Tibial nerve (tissue), 4 donors: ENCODE measurements at regions not wholly inside any gene's neighbourhood (a gene's known extent, or its start where the extent isn't known, plus 50 kb on each side); places are given as distances from the start of the nearest gene placed in this dataset.

Experiments used
- DNase-seq, 2 donors: peaks; one replicate each; pipeline ENCODE4 v3.0.0-alpha.2; 2019; ENCODE audit warnings: low spot score in 2 of 2
- H3K27ac ChIP-seq, 4 donors: fragments of 200-600 bp; sonication (generic) in 3 of 4; one replicate each; pipeline ENCODE4 v1.5.1; 2017 to 2019; ENCODE audit warnings: mild to moderate bottlenecking in 1 of 4
- H3K27me3 ChIP-seq, 2 donors: fragments of 200-600 bp; sonication (generic) in 1 of 2; one replicate each; pipeline versions ENCODE4 v1.5.1 to v1.6.0; 2017 to 2019
- H3K36me3 ChIP-seq, 3 donors: fragments of 200-600 bp; sonication (generic); one replicate each; pipeline ENCODE4 v1.5.1; 2018 to 2019
- H3K4me1 ChIP-seq, 4 donors: fragments of 200-600 bp; sonication (generic) in 3 of 4; one replicate each; pipeline ENCODE4 v1.5.1; 2017 to 2019
- H3K4me3 ChIP-seq, 4 donors: fragments of 200-600 bp; sonication (generic) in 3 of 4; one replicate each; pipeline ENCODE4 v1.5.1; 2017 to 2019; ENCODE audit warnings: mild to moderate bottlenecking in 1 of 4, moderate library complexity in 1 of 4
- H3K9me3 ChIP-seq, 4 donors: fragments of 200-600 bp; sonication (generic) in 3 of 4; one replicate each; pipeline ENCODE4 v1.5.1; 2017 to 2019
- CTCF ChIP-seq, 5 experiments: fragments of 200-600 bp in 3 of 5; fragments of 450-650 bp in 2 of 5; sonication (generic) in 3 of 5; IDR thresholded peaks; one replicate each; pipeline ENCODE4 v1.5.1; 2016 to 2019; ENCODE audit warnings: antibody characterized with exemption in 5 of 5, mild to moderate bottlenecking in 3 of 5, moderate library complexity in 2 of 5
- EP300 ChIP-seq, 2 donors: sonication (generic); formaldehyde crosslinking; IDR thresholded peaks; one replicate each; pipeline ENCODE4 v1.6.1; 2017; ENCODE audit warnings: antibody characterized with exemption in 2 of 2, mild to moderate bottlenecking in 1 of 2
- POLR2A ChIP-seq, 2 donors: fragments of 450-650 bp; IDR thresholded peaks; one replicate each; pipeline ENCODE4 v1.6.1; 2017; ENCODE audit warnings: antibody characterized with exemption in 2 of 2, mild to moderate bottlenecking in 2 of 2, moderate library complexity in 2 of 2
- WGBS, 2 donors: methylation state at CpG; one replicate each; pipeline ENCODE4 v1.1.5; 2018; 5-methylcytosine and 5-hydroxymethylcytosine counted together

GRCh38 chr2:226387499-226387942, 412.1 kb downstream of the IRS1 start:
- 91 to 93% methylated on average over 4 of the region's 4 CpGs for WGBS, 2 donors
- H3K36me3 ChIP-seq: no peaks in the 10 kb centered on the region
- H3K9me3 ChIP-seq: peaks cover 0 to under 1% (median 0%) of the 10 kb centered on the region in 4 donors
- DNase-seq: no peak
- no peaks in the 10 kb centered on the region for H3K27me3 ChIP-seq
- no peaks in the 10 kb centered on the region for H3K4me1 ChIP-seq
- H3K4me3 ChIP-seq: no peak overlapping the region
- H3K27ac ChIP-seq: no peak overlapping the region
- TF ChIP-seq CTCF (IDR thresholded peaks at IDR 0.05) (no peak), EP300 (IDR thresholded peaks at IDR 0.05) (no peak), POLR2A (IDR thresholded peaks at IDR 0.05) (no peak)

GRCh38 chr2:226383461-226383860, 416.2 kb downstream of the IRS1 start:
- H3K4me1 ChIP-seq: peaks cover 0 to 4% (median 0%) of the 10 kb centered on the region in 4 donors
- no peaks in the 10 kb centered on the region for H3K9me3 ChIP-seq
- no peak overlapping the region for H3K4me3 ChIP-seq
- DNase-seq: no peak
- H3K27me3 ChIP-seq: no peaks in the 10 kb centered on the region
- no peak for TF ChIP-seq CTCF (IDR thresholded peaks at IDR 0.05)
- H3K27ac ChIP-seq: no peak overlapping the region
- no peaks in the 10 kb centered on the region for H3K36me3 ChIP-seq

GRCh38 chr2:226380679-226381078, 418.9 kb downstream of the IRS1 start:
- no peak for DNase-seq
- Histone ChIP-seq H3K4me3 (no peak overlapping the region), H3K27me3 (no peaks in the 10 kb centered on the region), H3K27ac (no peak overlapping the region), H3K36me3 (no peaks in the 10 kb centered on the region), H3K9me3 (no peaks in the 10 kb centered on the region), H3K4me1 (peaks cover 0 to 16% (median 0%) of the 10 kb centered on the region in 4 donors)
- 93% methylated on average over 6 of the region's 6 CpGs for WGBS, 2 donors
- TF ChIP-seq EP300 (IDR thresholded peaks at IDR 0.05) (no peak), POLR2A (IDR thresholded peaks at IDR 0.05) (no peak), CTCF (IDR thresholded peaks at IDR 0.05) (no peak)

GRCh38 chr2:226378753-226379705, 420.6 kb downstream of the IRS1 start:
- Histone ChIP-seq H3K36me3 (no peaks in the 10 kb centered on the region), H3K4me1 (peaks cover 0 to 16% (median 0%) of the 10 kb centered on the region in 4 donors), H3K27me3 (no peaks in the 10 kb centered on the region), H3K9me3 (no peaks in the 10 kb centered on the region), H3K4me3 (no peak overlapping the region), H3K27ac (no peak overlapping the region)
- WGBS, 2 donors: 61 to 71% methylated on average over 2 of the region's 2 CpGs
- DNase-seq: no peak
- TF ChIP-seq CTCF (IDR thresholded peaks at IDR 0.05) (no peak), EP300 (IDR thresholded peaks at IDR 0.05) (no peak), POLR2A (IDR thresholded peaks at IDR 0.05) (no peak)

GRCh38 chr2:226376516-226377180, 423.0 kb downstream of the IRS1 start:
- 37 to 48% methylated on average over 4 of the region's 4 CpGs for WGBS, 2 donors
- H3K4me3 ChIP-seq: no peak overlapping the region
- H3K27ac ChIP-seq: peak overlapping the region in 1 of 4 donors; percentile 61
- TF ChIP-seq POLR2A (IDR thresholded peaks at IDR 0.05) (no peak), EP300 (IDR thresholded peaks at IDR 0.05) (no peak), CTCF (IDR thresholded peaks at IDR 0.05) (no peak)
- H3K27me3 ChIP-seq: no peaks in the 10 kb centered on the region
- peaks cover 0 to 16% (median 0%) of the 10 kb centered on the region in 4 donors for H3K4me1 ChIP-seq
- DNase-seq: no peak
- H3K36me3 ChIP-seq: no peaks in the 10 kb centered on the region
- H3K9me3 ChIP-seq: no peaks in the 10 kb centered on the region
